ENCODE measurements at regions not wholly inside any gene's neighbourhood (a gene's known extent, or its start where the extent isn't known, plus 50 kb on each side); places are given as distances from the start of the nearest gene placed in this dataset.

DNA sequence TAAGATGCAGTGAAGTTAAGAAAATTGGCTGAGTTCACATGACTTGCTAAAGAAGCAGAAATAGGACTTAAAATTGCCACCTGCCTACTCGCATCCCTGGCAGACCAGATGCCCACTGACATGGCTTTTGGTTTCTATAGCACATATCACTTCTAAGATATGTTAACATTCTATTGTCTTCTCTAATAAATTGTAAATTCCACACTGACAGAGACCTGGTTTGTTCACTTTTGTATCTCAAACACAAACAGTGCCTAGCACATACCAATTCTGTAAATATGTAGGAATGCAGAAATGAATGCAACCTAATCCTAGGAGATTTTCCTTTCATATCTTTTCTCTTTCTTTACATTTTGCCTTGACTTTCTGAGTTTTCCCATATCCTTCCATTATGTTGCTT is 1047.6 kb downstream of the AACS start:
- DNase-seq, result no peak

DNA sequence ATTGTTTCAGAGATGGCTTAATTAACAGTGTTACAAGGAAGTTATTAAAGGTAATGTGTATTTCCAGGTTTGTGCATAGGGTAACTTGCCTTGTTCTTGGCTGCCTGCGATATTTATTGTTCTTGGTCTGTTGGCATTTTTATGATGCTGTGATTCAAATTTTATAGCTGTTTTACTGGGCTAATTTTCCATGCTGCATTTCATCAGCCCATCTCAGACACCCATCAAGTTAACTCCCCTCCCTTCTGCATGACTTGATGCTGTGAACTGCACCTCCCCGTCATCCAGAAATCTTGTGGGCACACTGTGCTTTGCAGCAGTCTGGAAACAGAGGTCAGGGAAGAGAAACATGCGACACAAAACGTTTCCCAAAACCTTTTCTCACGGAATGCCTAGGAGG is 1049.2 kb downstream of the AACS start:
- DNase-seq, result no peak

DNA sequence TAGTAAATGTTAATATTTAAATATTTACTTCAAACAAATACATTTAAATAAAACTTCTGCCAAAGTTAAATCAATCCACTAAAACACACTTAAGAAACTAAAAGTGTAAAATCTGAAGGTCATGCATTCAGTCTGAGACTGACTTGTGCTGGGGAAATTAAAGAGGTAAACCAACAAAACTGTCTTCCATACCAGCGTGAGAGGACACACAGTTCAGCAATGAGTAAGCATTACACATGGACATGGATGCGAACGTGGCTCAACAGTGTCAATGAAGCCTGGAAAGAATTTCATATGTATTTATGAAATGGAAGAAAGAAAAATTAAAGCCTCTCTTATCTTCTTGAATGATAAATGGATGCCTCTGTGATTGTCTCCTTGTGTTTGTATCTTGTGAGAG is 1052.3 kb downstream of the AACS start:
- DNase-seq, result no peak

DNA sequence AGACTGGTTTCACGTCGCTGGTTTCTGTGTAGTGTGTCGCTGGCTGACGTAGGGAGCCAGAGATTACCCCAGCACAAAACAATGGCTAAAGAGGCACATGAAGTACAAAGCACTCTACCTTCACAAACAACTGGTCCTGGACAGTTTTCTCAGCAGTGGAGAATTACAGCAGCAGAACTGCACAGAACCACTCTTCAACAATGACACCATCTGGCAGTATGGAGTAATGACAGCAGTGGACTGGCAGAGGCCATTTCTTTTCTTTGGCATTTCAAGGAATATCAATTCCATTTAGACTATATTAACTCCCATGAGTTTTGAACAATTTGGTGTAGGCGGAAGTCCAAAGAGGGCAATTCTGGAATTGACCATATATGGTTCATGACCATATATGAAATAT is 1074.1 kb downstream of the AACS start:
- no peak for DNase-seq

DNA sequence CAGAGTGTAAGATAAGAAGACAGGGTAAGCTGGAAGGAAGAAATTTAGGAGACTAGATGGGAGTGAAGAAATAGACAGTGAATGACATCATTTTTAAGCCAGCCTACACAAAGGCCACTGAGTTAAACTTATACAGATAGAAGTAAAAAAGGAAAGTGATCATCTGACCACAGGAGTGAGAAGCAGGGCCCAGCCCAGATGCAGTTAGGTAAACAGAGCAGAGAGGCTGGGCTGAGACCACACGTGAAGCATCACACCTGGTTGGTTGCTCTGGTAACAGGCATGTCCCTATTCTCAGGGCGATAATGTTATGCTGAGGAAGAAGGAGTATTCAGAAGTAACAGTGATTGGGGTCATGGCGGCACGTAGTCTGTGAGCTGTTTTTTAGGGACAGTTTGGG is 1079.4 kb downstream of the AACS start:
- DNase-seq, result no peak

DNA sequence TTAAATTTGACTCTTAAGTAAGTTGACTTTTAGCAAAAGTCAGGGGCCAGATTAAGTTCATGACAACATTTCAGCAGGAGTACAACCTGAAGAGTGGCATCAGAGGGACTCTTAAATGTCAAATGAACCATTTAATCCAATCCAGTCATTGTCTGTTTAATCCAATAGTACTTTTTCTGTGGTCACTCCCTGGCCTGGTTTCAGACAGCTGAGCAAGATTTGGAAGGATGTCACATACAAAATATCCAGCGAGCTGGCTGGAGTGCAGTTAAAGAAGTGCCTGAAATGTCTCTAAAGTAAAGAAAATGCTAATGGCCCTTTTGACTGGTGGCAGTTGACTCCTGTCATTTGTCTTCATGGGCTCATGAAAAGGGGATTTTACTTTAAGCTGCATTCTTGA is 1082.1 kb downstream of the AACS start:
- no peak for DNase-seq

DNA sequence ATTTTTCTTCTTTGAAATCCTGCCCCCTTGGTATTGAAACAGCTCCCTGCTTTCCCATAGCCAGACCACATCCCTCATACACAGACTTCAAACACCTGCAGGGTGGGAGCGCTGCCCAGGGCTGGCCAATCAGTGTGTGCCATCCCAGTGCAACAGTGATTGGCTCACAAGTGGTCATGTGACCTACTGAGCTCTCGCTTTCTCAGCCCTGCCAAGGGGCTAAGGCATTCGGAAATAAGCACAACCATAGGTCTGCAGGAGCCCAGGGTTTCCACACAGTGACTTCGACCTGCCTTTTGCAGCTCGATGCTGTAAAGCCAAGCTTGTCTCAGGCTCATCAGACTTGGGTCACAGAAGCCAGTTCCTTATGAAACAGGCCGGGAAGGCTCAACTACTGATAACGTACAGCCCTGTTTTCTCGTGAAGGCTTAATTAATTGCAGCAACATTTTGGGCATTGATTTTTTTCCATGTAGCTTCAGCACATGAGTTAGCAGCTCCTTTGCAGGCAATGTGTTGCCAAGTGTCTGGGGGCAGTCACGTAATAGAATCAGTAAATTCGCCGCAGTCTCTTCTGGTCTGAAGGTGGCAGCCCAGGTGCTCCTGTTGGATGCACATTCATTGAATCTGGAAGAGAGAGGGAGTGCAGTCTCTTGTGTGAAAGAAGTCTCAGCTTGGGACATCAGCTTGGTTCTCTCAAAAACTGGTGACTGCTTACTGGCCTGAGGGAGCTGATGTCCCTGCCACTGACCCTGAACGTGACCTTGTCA is 1091.8 kb downstream of the AACS start:
- DNase-seq, result no peak

DNA sequence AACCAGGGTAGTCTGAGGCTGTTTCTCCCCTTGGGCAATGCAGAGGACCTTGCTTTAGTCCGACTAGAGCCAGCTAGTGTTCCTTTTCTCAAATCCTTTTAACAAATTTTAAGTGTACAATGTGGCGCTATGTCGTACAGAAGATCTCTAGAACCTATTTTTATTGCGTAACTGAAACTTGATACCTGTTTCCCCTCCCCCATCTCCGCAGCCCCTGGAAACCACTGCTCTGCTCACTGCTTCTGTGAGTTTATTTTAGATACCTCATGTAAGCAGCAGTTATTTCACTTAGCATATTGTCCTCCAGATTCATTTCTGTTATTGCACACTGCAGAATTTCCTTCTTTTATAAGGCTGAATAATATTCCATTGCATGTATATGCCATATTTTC is 1092.3 kb downstream of the AACS start:
- no peak for DNase-seq

DNA sequence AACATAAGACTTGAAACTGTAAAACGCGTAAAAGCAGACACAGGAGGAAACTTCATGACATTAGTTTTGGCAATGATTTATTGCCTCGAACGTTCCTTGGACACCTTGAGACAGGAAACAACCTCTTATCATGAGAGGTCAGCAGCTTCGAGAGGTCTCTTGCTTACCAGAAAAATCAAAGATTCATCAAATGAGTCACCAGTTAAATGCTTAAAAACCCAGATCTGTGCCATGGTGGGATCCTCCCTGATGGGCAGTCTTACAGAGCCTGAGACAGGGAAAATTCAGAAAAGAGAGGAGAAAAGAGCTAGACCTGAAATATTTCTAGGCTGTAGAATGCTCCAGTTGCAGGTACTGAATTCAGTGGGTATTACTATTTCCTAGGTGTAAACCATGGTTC is 1093.9 kb downstream of the AACS start:
- no peak for DNase-seq

DNA sequence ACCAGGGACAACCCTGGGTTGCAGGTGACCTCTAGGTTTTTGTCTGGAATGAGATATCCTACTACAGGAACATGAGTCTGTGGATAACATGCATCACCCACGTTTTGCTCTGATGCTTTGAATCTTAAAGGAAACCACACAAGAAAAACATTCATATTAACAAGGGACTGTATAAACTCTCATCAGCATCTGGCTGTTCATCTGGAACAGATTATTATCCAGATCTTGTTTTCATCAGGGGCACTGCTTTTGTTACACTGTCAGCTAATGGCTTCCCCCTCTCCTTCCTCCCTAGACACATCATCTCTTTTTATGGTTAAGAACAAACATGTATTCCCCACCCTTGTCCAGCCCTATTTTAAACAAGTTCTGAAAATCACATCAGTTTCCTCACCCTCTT is 1095.7 kb downstream of the AACS start:
- no peak for DNase-seq

DNA sequence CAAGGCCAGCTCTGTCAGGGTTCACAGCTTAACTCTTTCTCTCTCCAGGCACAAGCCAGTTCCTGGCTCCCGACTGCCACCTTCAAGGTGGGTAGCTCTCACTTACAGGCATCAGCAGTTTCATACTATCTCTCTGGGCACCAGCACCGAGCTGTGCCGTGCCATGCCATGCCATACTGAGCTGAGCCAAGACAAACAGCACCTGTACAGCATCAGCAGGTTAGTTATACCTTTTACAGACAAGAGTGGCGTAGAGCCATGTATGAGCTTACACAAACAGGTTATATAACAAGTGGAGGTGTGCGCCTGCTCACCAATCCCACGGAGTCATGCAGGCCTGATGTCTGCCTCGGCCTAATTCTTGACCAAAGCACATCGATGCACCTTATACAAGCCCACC is 1098.7 kb downstream of the AACS start:
- no peak for DNase-seq

DNA sequence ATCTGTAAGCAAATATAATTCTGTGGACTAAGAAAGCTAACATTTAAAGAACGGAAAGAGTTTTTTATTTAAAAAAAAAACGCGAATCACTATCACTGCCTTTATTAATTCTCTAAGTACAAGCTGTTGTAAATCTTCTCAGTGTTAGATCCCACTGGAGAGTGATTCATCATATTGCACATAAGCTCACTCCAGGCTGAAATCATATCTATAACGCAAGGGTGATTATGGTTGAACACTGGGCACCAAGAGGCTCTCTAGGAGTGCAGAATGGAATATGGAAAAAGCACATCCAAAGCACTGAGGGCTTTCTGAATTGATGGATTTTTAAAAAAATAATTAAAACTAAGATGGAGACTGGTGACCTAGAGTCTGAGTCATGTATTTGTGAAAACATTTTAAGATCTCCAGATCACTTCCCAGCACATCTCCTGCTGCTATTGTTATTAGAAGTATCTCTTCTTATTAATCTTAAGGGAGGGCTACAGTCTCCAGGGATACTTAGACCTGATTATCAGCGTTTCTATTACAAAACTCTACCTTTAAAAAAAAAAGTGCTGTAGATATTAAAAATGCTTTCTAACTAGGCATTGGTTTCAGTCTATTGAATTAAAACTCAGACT is 1106.8 kb downstream of the AACS start:
- DNase-seq, result no peak

DNA sequence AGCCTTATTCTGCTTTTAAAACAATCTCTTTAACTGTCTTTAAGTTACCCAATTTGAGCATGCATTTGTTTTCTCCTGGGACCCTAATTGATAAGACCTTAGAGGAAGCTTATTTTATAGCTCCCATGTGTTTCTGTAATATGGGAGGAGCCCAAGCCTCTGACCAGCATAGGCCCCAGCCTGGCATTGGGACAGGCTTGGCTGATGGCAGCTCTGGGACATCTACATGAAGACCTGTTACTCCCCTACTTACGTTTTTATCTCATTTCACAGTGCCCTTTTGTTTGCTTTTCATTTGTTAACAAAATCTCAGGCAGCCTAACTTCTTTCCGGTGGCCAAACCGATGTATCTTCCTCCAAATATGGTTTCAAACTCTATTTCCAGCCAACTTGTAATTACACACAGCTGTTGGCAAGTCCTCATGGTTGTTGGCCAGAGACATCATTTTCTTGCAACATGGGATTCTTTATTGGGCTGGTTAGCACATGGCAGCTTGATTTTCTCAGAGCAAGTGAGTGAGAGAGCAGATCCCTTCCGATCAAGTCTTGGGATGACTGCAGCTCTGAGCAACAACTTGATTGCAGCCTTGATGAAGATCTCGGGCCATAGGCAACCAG is 1117.5 kb downstream of the AACS start:
- DNase-seq, result no peak

DNA sequence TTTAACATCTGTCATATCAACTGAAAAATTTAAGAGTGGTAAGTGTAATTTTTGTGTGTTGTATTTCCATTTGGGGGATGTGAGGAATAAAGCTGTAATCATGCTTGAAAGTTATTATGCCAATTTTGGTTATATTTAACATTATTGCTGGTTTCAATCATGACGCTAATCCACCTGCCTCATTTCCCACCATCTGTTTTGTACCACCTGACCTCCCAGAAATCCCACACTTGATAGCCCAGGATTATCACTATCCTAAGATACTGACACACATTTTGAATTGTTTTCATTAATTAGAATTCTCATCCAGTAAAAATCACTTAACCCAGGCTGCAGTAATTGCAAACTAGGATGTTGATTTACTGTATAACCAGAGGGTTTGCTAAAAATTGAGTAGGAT is 1119.8 kb downstream of the AACS start:
- DNase-seq, result no peak

DNA sequence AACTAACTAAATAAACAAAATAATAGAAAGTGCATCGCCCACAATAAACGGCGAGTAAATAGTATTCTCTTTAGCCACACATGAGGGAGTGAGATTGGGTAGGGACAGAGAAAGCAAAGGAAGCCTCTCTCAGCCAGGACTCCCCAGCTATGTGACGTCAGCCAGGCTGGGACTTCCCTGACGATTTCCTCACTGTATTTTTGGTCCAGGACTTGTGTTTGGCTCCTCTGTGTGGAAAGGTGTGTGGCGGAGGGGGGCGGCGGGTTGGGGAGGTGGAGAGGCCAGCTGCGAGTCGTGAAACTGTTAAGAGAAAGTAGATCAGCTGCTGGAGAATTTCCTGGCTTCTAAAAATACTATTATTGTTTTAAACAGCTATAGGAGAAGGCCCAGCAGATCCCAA is 1124.6 kb downstream of the AACS start:
- DNase-seq, result no peak

DNA sequence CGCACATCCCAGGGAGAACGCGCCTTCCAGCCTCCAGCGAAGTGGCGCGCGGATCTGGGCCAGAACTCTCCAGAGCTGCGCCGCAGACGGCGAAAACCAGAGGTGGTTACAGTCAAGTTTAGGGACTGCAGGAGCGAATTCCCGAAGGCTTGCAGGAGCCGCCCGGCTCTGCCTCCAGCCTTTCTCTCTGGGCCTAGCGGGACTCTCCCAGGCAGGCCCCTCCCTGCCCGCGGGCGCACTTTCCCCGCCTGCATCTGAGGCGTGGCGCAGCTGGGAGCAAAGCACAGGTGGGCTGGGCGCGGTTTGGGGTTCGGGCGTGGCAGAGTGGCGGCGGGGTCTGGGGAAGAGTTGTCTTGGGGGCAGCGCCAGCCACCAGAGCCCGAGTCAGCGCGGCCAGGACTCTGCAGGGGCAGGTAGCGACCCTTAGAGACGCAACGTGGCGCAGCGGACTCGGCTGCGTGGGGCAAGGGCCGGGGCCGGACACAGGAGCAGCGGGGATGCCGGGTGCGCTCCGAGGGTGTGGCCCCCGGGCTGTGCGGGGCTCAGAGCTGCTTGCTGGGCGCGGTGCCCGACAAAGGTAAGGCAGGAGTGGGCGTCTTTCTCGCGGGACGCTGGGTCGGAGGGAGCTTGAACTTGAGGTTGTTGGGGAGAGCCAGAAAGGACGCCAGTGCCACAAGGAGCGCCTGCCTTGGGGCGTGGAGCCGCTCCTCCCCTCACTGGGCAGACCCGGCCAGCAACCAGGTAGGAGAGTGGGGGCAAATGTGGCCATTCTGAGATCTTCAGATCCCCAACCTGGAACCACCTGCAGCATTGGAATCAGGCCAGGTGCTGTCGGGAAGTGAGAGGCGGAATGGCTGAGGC is 1126.0 kb downstream of the AACS start:
- no peak for DNase-seq

DNA sequence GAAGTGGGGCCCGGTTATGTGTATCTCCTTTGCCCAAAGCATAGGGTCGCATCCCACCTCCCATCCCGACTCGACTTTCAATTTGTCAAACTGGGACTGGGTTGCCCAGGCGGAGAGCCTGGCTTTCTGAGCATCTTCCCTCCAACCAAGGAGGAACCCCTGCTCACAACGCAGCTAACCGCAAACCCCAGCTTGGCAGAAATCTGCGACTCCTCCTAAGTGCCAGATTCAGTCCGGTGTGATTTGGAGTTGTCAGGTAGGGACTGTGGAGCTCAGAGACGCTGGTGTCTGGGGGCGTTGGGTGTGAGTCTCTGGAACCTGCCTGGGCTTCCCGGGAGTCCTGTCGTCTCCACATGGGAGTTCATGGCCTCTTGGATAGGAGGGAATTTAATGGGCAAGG is 1126.7 kb downstream of the AACS start:
- DNase-seq, result no peak

DNA sequence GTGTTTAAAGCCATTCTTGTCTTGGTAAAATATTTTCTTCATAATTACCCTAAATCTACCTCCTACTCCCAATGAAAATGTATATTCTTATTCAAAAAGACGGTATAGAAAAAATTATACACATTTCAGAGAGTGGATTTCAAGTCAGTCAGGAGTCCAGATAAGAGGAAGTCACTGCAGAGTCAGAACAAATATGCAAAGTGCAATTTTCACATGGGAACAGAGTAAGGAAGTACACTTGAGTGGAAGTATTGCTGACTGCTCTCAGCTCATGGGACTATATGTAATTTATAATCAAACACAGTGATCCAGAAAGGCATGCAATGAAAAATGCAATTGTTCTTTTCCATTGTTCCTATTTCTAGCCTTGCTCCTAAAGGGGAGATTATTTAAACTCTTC is 1128.0 kb downstream of the AACS start:
- no peak for DNase-seq

DNA sequence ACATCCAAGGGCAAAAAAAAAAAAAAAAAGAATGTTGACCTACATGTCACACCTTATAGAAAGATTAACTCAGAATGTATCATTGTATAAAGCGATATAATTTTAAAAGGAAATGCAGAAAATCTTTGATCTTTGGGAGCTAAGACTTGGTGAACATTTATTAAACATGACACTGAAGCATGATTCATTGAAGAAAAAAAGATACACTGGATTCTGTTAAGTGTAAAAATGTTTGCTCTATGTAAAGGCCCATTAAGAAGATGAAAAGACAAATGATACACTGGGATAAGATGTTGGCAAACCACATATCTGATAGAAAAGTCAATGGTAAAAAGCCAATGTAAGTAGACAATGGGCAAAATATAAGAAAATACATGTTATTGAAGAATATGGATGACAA is 1131.0 kb downstream of the AACS start:
- DNase-seq, result no peak

DNA sequence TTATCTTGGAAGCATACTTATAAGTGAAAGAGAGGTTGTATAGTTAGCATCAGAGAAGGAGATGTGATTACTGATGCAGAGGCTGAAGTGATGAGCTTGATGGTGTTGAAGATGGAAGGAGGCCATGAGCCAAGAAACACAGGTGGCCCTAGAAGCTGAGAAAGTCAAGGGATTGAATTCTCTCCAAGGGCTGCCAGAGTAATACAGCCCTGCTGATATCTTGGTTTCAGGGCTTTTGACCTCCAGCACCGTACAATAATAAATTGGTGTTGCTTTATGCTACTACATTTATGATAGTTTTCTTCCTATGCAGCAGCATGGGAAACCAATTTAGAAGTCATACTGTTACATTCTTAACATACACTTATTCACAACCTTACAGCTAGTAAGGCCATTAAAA is 1133.3 kb downstream of the AACS start:
- DNase-seq, result no peak

DNA sequence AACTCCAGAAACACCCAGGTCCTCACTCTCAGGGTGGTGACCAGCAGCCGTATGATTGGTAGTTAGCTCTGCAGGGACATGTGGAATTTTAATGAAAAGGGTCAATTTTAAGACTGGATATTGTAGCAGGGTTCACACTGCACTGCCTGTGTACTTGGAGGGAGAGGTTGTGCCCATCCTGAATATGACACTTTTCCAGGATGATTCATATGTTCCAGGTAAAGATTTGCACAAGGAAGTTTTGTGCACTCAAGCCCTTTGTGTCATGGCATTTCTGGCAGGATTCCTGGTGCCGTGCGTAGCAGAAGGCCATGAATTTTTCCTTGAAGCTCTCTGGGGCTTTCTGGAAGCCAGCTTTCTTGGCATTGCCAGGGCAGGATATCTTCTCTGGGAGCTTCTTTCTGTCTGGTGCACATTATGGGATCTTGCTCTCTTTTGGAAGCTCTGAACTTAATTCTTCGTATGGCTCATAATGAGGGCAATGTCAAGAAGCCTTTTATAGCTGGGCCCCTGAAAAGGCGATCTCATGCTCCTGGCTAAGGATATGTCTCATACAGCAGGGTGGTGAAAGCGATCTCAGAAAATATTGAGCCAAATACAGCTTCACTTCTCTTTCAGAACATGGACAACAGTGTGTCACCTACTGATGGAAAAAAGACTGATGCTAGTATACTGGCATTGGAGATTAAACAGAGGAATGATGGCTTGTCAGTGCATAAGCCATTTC is 1133.9 kb downstream of the AACS start:
- DNase-seq, result no peak

DNA sequence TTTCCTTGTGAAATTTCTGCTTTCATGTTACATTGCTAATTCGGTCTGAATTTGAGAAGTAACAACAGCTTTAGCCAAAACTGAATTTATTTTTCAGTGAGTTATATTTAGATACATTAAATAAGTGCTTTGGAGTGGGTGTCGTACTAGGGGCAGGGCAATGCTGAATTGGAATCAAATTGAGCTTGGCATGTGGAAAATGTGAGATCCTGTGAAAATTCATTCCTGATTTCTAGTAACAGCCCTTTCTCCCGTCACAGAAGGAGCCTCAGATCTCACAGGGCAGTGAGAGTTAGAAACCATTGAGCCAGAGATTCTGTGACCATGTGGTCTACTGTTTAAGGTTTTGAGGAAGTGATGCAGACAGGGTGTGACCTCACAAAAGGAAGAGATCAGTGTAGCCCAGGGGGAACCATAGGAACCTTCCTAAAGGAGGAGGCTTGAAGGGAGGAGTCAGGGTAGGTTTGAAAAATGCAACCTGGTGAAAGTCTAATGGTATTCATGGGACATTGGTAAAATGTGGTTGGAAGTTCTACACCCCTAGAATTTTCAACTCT is 1136.8 kb downstream of the AACS start:
- no peak for DNase-seq

Measured in C1 segment of cervical spinal cord (tissue), 14 donors.